CD4-positive, alpha-beta memory T cell (primary cell): ENCODE measurements at regions not wholly inside any gene's neighbourhood (a gene's known extent, or its start where the extent isn't known, plus 50 kb on each side); places are given as distances from the start of the nearest gene placed in this dataset.

Experiments
- CTCF ChIA-PET: fragments of 350-600 bp; sonication (Branson Sonifier 250); formaldehyde crosslinking; loops from one replicate; lab custom pipeline; 2021; ENCODE audit warnings: inconsistent platforms; ENCODE audit not compliant: partially characterized antibody; lab: Charles Lee
- POLR2A ChIA-PET: fragments of 350-600 bp; sonication (Branson Sonifier 250); formaldehyde crosslinking; loops from one replicate; lab custom pipeline; 2021; ENCODE audit not compliant: partially characterized antibody; lab: Charles Lee
- DNase-seq, 5 donors: peaks; one replicate each; pipeline versions ENCODE4 v3.0.0 to v3.0.0-alpha.2; 2020 to 2022; ENCODE audit warnings: mixed read lengths in 1 of 5
- H3K27ac ChIP-seq: one replicate; pipeline ENCODE4 v1.7.0; 2013; ENCODE audit warnings: low read depth, low read length
- H3K27me3 ChIP-seq: 2 replicates; pipeline ENCODE4 v1.7.0; 2013; ENCODE audit warnings: mild to moderate bottlenecking, low read length, moderate library complexity; ENCODE audit not compliant: insufficient read depth
- H3K36me3 ChIP-seq: 2 replicates; pipeline ENCODE4 v1.7.0; 2013; ENCODE audit warnings: mild to moderate bottlenecking, low read length, moderate library complexity; ENCODE audit not compliant: insufficient read depth
- H3K4me1 ChIP-seq: 2 replicates; pipeline ENCODE4 v1.7.0; 2013; ENCODE audit warnings: mild to moderate bottlenecking, low read length, moderate library complexity; ENCODE audit not compliant: insufficient read depth
- H3K4me3 ChIP-seq, 2 donors: one replicate each; pipeline ENCODE4 v1.7.0; 2013; ENCODE audit warnings: low read length in 2 of 2, mild to moderate bottlenecking in 1 of 2
- H3K9me3 ChIP-seq, 2 donors: one replicate each; pipeline ENCODE4 v1.7.0; 2013; ENCODE audit warnings: low read length in 2 of 2, control low read depth in 1 of 2; ENCODE audit not compliant: control insufficient read depth in 1 of 2
- H3K27ac Mint-ChIP-seq, 7 donors: one replicate each; pipeline ENCODE4 v1.8.0; 2020 to 2021; ENCODE audit warnings: mixed read lengths in 7 of 7, mild to moderate bottlenecking in 6 of 7, inconsistent platforms in 3 of 7, moderate library complexity in 3 of 7
- H3K27me3 Mint-ChIP-seq, 2 donors: one replicate each; pipeline ENCODE4 v1.8.0; 2020 to 2021; ENCODE audit warnings: mixed read lengths in 2 of 2
- H3K36me3 Mint-ChIP-seq, 2 donors: one replicate each; pipeline ENCODE4 v1.8.0; 2020 to 2021; ENCODE audit warnings: mixed read lengths in 2 of 2, inconsistent platforms in 1 of 2, mild to moderate bottlenecking in 1 of 2
- H3K4me1 Mint-ChIP-seq, 4 donors: one replicate each; pipeline ENCODE4 v1.8.0; 2020 to 2021; ENCODE audit warnings: mixed read lengths in 4 of 4, mild to moderate bottlenecking in 1 of 4
- H3K4me3 Mint-ChIP-seq, 8 donors: one replicate each; pipeline ENCODE4 v1.8.0; 2020 to 2021; ENCODE audit warnings: mixed read lengths in 8 of 8, mild to moderate bottlenecking in 7 of 8, moderate library complexity in 6 of 8, inconsistent platforms in 3 of 8
- H3K9me3 Mint-ChIP-seq, 8 donors: one replicate each; pipeline ENCODE4 v1.8.0; 2020 to 2021; ENCODE audit warnings: mixed read lengths in 8 of 8, mild to moderate bottlenecking in 5 of 8, inconsistent platforms in 3 of 8, moderate library complexity in 1 of 8
- intact Hi-C: fragments of 100-400 bp; cut with micrococcal nuclease; formaldehyde crosslinking; loops from one replicate; pipeline ENCODE4 v1.15.1; 2023

GRCh38 chr3:117096549-117096948 lies 387.0 kb downstream of the TUSC7 start:
- no peak overlapping the region for H3K4me3 ChIP-seq
- no peak overlapping the region for H3K27ac ChIP-seq
- Mint-ChIP-seq H3K27ac (no peak overlapping the region), H3K9me3 (peaks cover 0 to 6% (median 0%) of the 10 kb centered on the region in 8 donors), H3K36me3 (no peaks in the 10 kb centered on the region), H3K4me3 (no peak overlapping the region), H3K4me1 (no peaks in the 10 kb centered on the region), H3K27me3 (no peaks in the 10 kb centered on the region)
- ChIA-PET POLR2A (no interaction called here), CTCF (no interaction called here)
- no peaks in the 10 kb centered on the region for H3K9me3 ChIP-seq
- H3K27me3 ChIP-seq, result no peaks in the 10 kb centered on the region
- DNase-seq, result no peak
- intact Hi-C loops, result no loop called here
- H3K36me3 ChIP-seq, result no peaks in the 10 kb centered on the region
- no peaks in the 10 kb centered on the region for H3K4me1 ChIP-seq

- no peaks in the 10 kb centered on the region for H3K27me3 Mint-ChIP-seq
- CTCF ChIA-PET, result no interaction called here
- no peaks in the 10 kb centered on the region for H3K36me3 Mint-ChIP-seq
Observed at GRCh38 chr3:117097351-117097750, 387.8 kb downstream of the TUSC7 start.

GRCh38 chr3:117101697-117102096 lies 392.1 kb downstream of the TUSC7 start:
- Mint-ChIP-seq H3K4me3 (no peak overlapping the region), H3K36me3 (no peaks in the 10 kb centered on the region), H3K27me3 (no peaks in the 10 kb centered on the region), H3K27ac (no peak overlapping the region), H3K4me1 (no peaks in the 10 kb centered on the region), H3K9me3 (peaks cover 0 to 10% (median 3%) of the 10 kb centered on the region in 8 donors)
- intact Hi-C loops, result no loop called here
- no peaks in the 10 kb centered on the region for H3K4me1 ChIP-seq
- no peaks in the 10 kb centered on the region for H3K36me3 ChIP-seq
- H3K27ac ChIP-seq, result no peak overlapping the region
- H3K27me3 ChIP-seq, result no peaks in the 10 kb centered on the region
- ChIA-PET POLR2A (no interaction called here), CTCF (no interaction called here)
- DNase-seq, result no peak
- H3K9me3 ChIP-seq, result no peaks in the 10 kb centered on the region
- no peak overlapping the region for H3K4me3 ChIP-seq

More at GRCh38 chr3:117097351-117097750, 387.8 kb downstream of the TUSC7 start:
- Histone ChIP-seq H3K27ac (no peak overlapping the region), H3K4me1 (no peaks in the 10 kb centered on the region), H3K9me3 (no peaks in the 10 kb centered on the region), H3K4me3 (no peak overlapping the region), H3K36me3 (no peaks in the 10 kb centered on the region), H3K27me3 (no peaks in the 10 kb centered on the region)
- no peak for DNase-seq
- Mint-ChIP-seq H3K9me3 (peaks cover 0 to 6% (median 0%) of the 10 kb centered on the region in 8 donors), H3K27ac (no peak overlapping the region), H3K4me3 (no peak overlapping the region), H3K4me1 (no peaks in the 10 kb centered on the region)
- intact Hi-C loops, result no loop called here
- POLR2A ChIA-PET, result no interaction called here

GRCh38 chr3:117102426-117102825 lies 392.8 kb downstream of the TUSC7 start:
- ChIA-PET POLR2A (no interaction called here), CTCF (no interaction called here)
- intact Hi-C loops, result no loop called here

GRCh38 chr3:117103675-117104074 lies 394.1 kb downstream of the TUSC7 start:
- intact Hi-C loops, result no loop called here
- Histone ChIP-seq H3K27ac (no peak overlapping the region), H3K9me3 (no peaks in the 10 kb centered on the region), H3K4me3 (no peak overlapping the region), H3K27me3 (no peaks in the 10 kb centered on the region), H3K36me3 (no peaks in the 10 kb centered on the region), H3K4me1 (no peaks in the 10 kb centered on the region)
- no peaks in the 10 kb centered on the region for H3K36me3 Mint-ChIP-seq
- no peak overlapping the region for H3K4me3 Mint-ChIP-seq
- H3K4me1 Mint-ChIP-seq, result no peaks in the 10 kb centered on the region
- no peak overlapping the region for H3K27ac Mint-ChIP-seq
- no peaks in the 10 kb centered on the region for H3K27me3 Mint-ChIP-seq
- peaks cover 0 to 17% (median 5%) of the 10 kb centered on the region in 8 donors for H3K9me3 Mint-ChIP-seq
- DNase-seq, result no peak
- ChIA-PET POLR2A (no interaction called here), CTCF (no interaction called here)

More at GRCh38 chr3:117102426-117102825, 392.8 kb downstream of the TUSC7 start:
- no peaks in the 10 kb centered on the region for H3K4me1 ChIP-seq
- Mint-ChIP-seq H3K4me1 (no peaks in the 10 kb centered on the region), H3K4me3 (no peak overlapping the region), H3K27me3 (no peaks in the 10 kb centered on the region), H3K36me3 (no peaks in the 10 kb centered on the region), H3K27ac (no peak overlapping the region), H3K9me3 (peaks cover 0 to 10% (median 3%) of the 10 kb centered on the region in 8 donors)
- H3K27ac ChIP-seq, result no peak overlapping the region
- no peak overlapping the region for H3K4me3 ChIP-seq
- no peaks in the 10 kb centered on the region for H3K9me3 ChIP-seq
- DNase-seq, result no peak
- no peaks in the 10 kb centered on the region for H3K36me3 ChIP-seq
- no peaks in the 10 kb centered on the region for H3K27me3 ChIP-seq

- no peaks in the 10 kb centered on the region for H3K27me3 Mint-ChIP-seq
- intact Hi-C loops, result no loop called here
- Histone ChIP-seq H3K4me3 (no peak overlapping the region), H3K27ac (no peak overlapping the region), H3K4me1 (no peaks in the 10 kb centered on the region), H3K36me3 (no peaks in the 10 kb centered on the region), H3K9me3 (no peaks in the 10 kb centered on the region), H3K27me3 (no peaks in the 10 kb centered on the region)
- POLR2A ChIA-PET, result no interaction called here
- H3K36me3 Mint-ChIP-seq, result no peaks in the 10 kb centered on the region
- no peaks in the 10 kb centered on the region for H3K4me1 Mint-ChIP-seq
- peaks cover 0 to 17% (median 5%) of the 10 kb centered on the region in 8 donors for H3K9me3 Mint-ChIP-seq
- DNase-seq, result no peak
- H3K27ac Mint-ChIP-seq, result no peak overlapping the region
- H3K4me3 Mint-ChIP-seq, result no peak overlapping the region
- CTCF ChIA-PET, result no interaction called here
Observed at GRCh38 chr3:117104381-117104780, 394.8 kb downstream of the TUSC7 start.

- no peaks in the 10 kb centered on the region for H3K9me3 ChIP-seq
- Mint-ChIP-seq H3K9me3 (peaks cover 0 to 20% (median 5%) of the 10 kb centered on the region in 8 donors), H3K27ac (no peak overlapping the region), H3K4me1 (no peaks in the 10 kb centered on the region), H3K36me3 (no peaks in the 10 kb centered on the region), H3K4me3 (no peak overlapping the region), H3K27me3 (no peaks in the 10 kb centered on the region)
- no peaks in the 10 kb centered on the region for H3K36me3 ChIP-seq
- no peak overlapping the region for H3K4me3 ChIP-seq
- intact Hi-C loops, result no loop called here
- no peaks in the 10 kb centered on the region for H3K27me3 ChIP-seq
- H3K4me1 ChIP-seq, result no peaks in the 10 kb centered on the region
- no peak overlapping the region for H3K27ac ChIP-seq
- ChIA-PET POLR2A (no interaction called here), CTCF (no interaction called here)
- DNase-seq, result no peak
Observed at GRCh38 chr3:117104792-117105191, 395.2 kb downstream of the TUSC7 start.

- no peaks in the 10 kb centered on the region for H3K4me1 Mint-ChIP-seq
- no peaks in the 10 kb centered on the region for H3K9me3 ChIP-seq
- no peak overlapping the region for H3K27ac ChIP-seq
- peaks cover 0 to 17% (median 5%) of the 10 kb centered on the region in 8 donors for H3K9me3 Mint-ChIP-seq
- H3K4me3 Mint-ChIP-seq, result no peak overlapping the region
- ChIA-PET POLR2A (no interaction called here), CTCF (no interaction called here)
- intact Hi-C loops, result no loop called here
- no peaks in the 10 kb centered on the region for H3K36me3 Mint-ChIP-seq
- no peaks in the 10 kb centered on the region for H3K27me3 Mint-ChIP-seq
- H3K36me3 ChIP-seq, result no peaks in the 10 kb centered on the region
- no peaks in the 10 kb centered on the region for H3K4me1 ChIP-seq
- no peak for DNase-seq
- H3K27me3 ChIP-seq, result no peaks in the 10 kb centered on the region
- no peak overlapping the region for H3K4me3 ChIP-seq
- H3K27ac Mint-ChIP-seq, result no peak overlapping the region
Observed at GRCh38 chr3:117105686-117106085, 396.1 kb downstream of the TUSC7 start.
